PC-9 (cell line): ENCODE measurements at regions not wholly inside any gene's neighbourhood (a gene's known extent, or its start where the extent isn't known, plus 50 kb on each side); places are given as distances from the start of the nearest gene placed in this dataset.

ENCODE experiments used
- CTCF ChIP-seq: fragments of 200-600 bp; sonication (generic); conservative IDR thresholded peaks from 2 replicates; pipeline ENCODE4 v1.6.1; 2017; ENCODE audit warnings: mixed run types, antibody characterized with exemption, mild to moderate bottlenecking, moderate library complexity
- EZH2 ChIP-seq: fragments of 200-600 bp; sonication (generic); IDR thresholded peaks from 2 replicates; pipeline ENCODE4 v1.8.0; 2017; ENCODE audit warnings: antibody characterized with exemption, low read depth

DNA sequence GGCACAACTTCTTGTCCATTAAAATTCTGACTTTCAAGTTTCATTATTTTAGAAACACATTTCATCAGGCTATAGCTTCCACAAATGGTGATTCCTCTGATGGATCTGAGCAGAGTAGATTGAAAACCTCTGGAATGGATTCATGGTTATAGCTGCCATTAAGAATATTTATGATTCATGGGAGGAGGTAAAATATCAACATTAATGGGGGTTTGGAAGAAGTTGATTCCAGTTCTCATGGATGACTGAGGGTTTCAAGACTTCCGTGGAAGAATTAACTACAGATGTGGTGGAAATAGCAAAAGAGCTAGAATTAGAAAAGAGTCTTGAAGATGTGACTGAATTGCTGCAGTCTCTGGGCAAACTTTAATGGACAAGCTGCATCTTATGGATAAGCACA, 797.4 kb downstream of the SUCLG1 start:
- no peak for TF ChIP-seq CTCF
- TF ChIP-seq EZH2 = no peak
